H9 (cell line): ENCODE measurements at regions not wholly inside any gene's neighbourhood (a gene's known extent, or its start where the extent isn't known, plus 50 kb on each side); places are given as distances from the start of the nearest gene placed in this dataset.

Experiments
- DNase-seq: peaks from one replicate; pipeline ENCODE4 v3.0.0-alpha.2; 2017
- H2AFZ ChIP-seq: one replicate; pipeline ENCODE4 v1.6.1; 2013; ENCODE audit warnings: mild to moderate bottlenecking, low read length, control low read depth, moderate library complexity
- H2AK5ac ChIP-seq: 2 replicates; pipeline ENCODE4 v1.6.1; 2013; ENCODE audit warnings: low read length, control low read depth, mixed read lengths; ENCODE audit not compliant: insufficient read length
- H2BK120ac ChIP-seq: one replicate; pipeline ENCODE4 v1.6.1; 2013; ENCODE audit warnings: low read depth, mild to moderate bottlenecking, low read length, control low read depth, inconsistent platforms; ENCODE audit not compliant: poor library complexity, severe bottlenecking
- H2BK12ac ChIP-seq: 2 replicates; pipeline ENCODE4 v1.6.1; 2013; ENCODE audit warnings: low read length, control low read depth, mixed read lengths, low read depth; ENCODE audit not compliant: insufficient read length
- H2BK15ac ChIP-seq: 2 replicates; pipeline ENCODE4 v1.6.1; 2013; ENCODE audit warnings: low read depth, low read length, control low read depth
- H2BK20ac ChIP-seq: one replicate; pipeline ENCODE4 v1.6.1; 2013; ENCODE audit warnings: low read depth, mild to moderate bottlenecking, low read length, control low read depth, inconsistent platforms; ENCODE audit not compliant: poor library complexity, severe bottlenecking
- H2BK5ac ChIP-seq: 2 replicates; pipeline ENCODE4 v1.6.1; 2013; ENCODE audit warnings: low read length, control low read depth, mixed read lengths; ENCODE audit not compliant: insufficient read length
- H3K14ac ChIP-seq: 2 replicates; pipeline ENCODE4 v1.6.1; 2013; ENCODE audit warnings: low read length, control low read depth; ENCODE audit not compliant: insufficient read depth
- H3K18ac ChIP-seq: 2 replicates; pipeline ENCODE4 v1.6.1; 2013; ENCODE audit warnings: low read depth, mild to moderate bottlenecking, mixed read lengths, low read length, control low read depth; ENCODE audit not compliant: insufficient read length
- H3K23ac ChIP-seq: 2 replicates; pipeline ENCODE4 v1.6.1; 2013; ENCODE audit warnings: low read length, control low read depth, mixed read lengths, low read depth; ENCODE audit not compliant: insufficient read length
- H3K23me2 ChIP-seq: 2 replicates; pipeline ENCODE4 v1.6.1; 2013; ENCODE audit warnings: low read depth, mild to moderate bottlenecking, mixed read lengths, low read length, control low read depth; ENCODE audit not compliant: insufficient read length, poor library complexity, severe bottlenecking
- H3K27ac ChIP-seq: 2 replicates; pipeline ENCODE4 v1.5.1; 2013; ENCODE audit warnings: low read length, control low read depth, mixed read lengths, low read depth; ENCODE audit not compliant: insufficient read length
- H3K27me3 ChIP-seq: 2 replicates; pipeline ENCODE4 v1.6.1; 2013; ENCODE audit warnings: low read length, control low read depth, inconsistent platforms; ENCODE audit not compliant: insufficient read depth
- H3K4ac ChIP-seq: 2 replicates; pipeline ENCODE4 v1.6.1; 2013; ENCODE audit warnings: low read depth, mild to moderate bottlenecking, control low read depth, inconsistent platforms, low read length, moderate library complexity
- H3K4me1 ChIP-seq: 2 replicates; pipeline ENCODE4 v1.6.1; 2013; ENCODE audit warnings: low read length, control low read depth, inconsistent platforms; ENCODE audit not compliant: insufficient read depth
- H3K4me2 ChIP-seq: 2 replicates; pipeline ENCODE4 v1.6.1; 2013; ENCODE audit warnings: low read length, control low read depth, mixed read lengths; ENCODE audit not compliant: insufficient read length, insufficient read depth
- H3K56ac ChIP-seq: 2 replicates; pipeline ENCODE4 v1.6.1; 2013; ENCODE audit warnings: low read depth, mild to moderate bottlenecking, mixed read lengths, low read length, control low read depth; ENCODE audit not compliant: insufficient read length
- H3K79me1 ChIP-seq: 2 replicates; pipeline ENCODE4 v1.6.1; 2013; ENCODE audit warnings: low read depth, mild to moderate bottlenecking, moderate library complexity, low read length, control low read depth, inconsistent platforms; ENCODE audit not compliant: insufficient read depth, poor library complexity, severe bottlenecking
- H3K79me2 ChIP-seq: 2 replicates; pipeline ENCODE4 v1.6.1; 2013; ENCODE audit warnings: low read length, control low read depth, inconsistent platforms; ENCODE audit not compliant: insufficient read depth
- H3K9ac ChIP-seq: 2 replicates; pipeline ENCODE4 v1.6.1; 2013; ENCODE audit warnings: low read length, control low read depth, mixed read lengths; ENCODE audit not compliant: insufficient read length; ENCODE audit errors: extremely low read depth
- H3K9me3 ChIP-seq: one replicate; pipeline ENCODE4 v1.6.1; 2013; ENCODE audit warnings: low read depth, low read length, inconsistent platforms; ENCODE audit not compliant: control insufficient read depth
- H3T11ph ChIP-seq: one replicate; pipeline ENCODE4 v1.6.1; 2013; ENCODE audit warnings: mild to moderate bottlenecking, low read length, control low read depth, inconsistent platforms
- H4K20me1 ChIP-seq: one replicate; pipeline ENCODE4 v1.6.1; 2013; ENCODE audit not compliant: control insufficient read depth, insufficient read length, insufficient read depth
- H4K5ac ChIP-seq: 2 replicates; pipeline ENCODE4 v1.6.1; 2013; ENCODE audit warnings: low read depth, mild to moderate bottlenecking, mixed read lengths, low read length, control low read depth; ENCODE audit not compliant: insufficient read length
- H4K8ac ChIP-seq: replicated peaks from 2 replicates; pipeline ENCODE4 v1.6.1; 2013; ENCODE audit warnings: low read length, control low read depth, mixed read lengths, low read depth; ENCODE audit not compliant: insufficient read length
- H4K91ac ChIP-seq: 2 replicates; pipeline ENCODE4 v1.6.1; 2013; ENCODE audit warnings: low read depth, mild to moderate bottlenecking, moderate library complexity, mixed read lengths, low read length, control low read depth; ENCODE audit not compliant: insufficient read length
- H3K27ac Mint-ChIP-seq, 3 experiments: 2 replicates in 2 of 3; 3 replicates in 1 of 3; pipeline ENCODE4 v1.8.0; 2020 to 2021; ENCODE audit warnings: mixed read lengths in 3 of 3, mild to moderate bottlenecking in 1 of 3, moderate library complexity in 1 of 3
- H3K27me3 Mint-ChIP-seq: 2 replicates; pipeline ENCODE4 v1.8.0; 2021; ENCODE audit warnings: low read depth, mild to moderate bottlenecking, moderate library complexity, mixed read lengths
- H3K36me3 Mint-ChIP-seq, 3 experiments: 2 replicates in 2 of 3; 3 replicates in 1 of 3; pipeline ENCODE4 v1.8.0; 2020 to 2021; ENCODE audit warnings: low read depth in 3 of 3, mixed read lengths in 3 of 3; ENCODE audit not compliant: insufficient read depth in 1 of 3
- H3K4me1 Mint-ChIP-seq, 2 experiments: 2 replicates each; pipeline ENCODE4 v1.8.0; 2020; ENCODE audit warnings: mixed read lengths in 2 of 2
- H3K4me3 Mint-ChIP-seq, 2 experiments: 2 replicates in 1 of 2; 3 replicates in 1 of 2; pipeline ENCODE4 v1.8.0; 2020 to 2021; ENCODE audit warnings: mild to moderate bottlenecking in 2 of 2, mixed read lengths in 2 of 2, moderate library complexity in 1 of 2
- H3K9me3 Mint-ChIP-seq, 2 experiments: 2 replicates in 1 of 2; 3 replicates in 1 of 2; pipeline ENCODE4 v1.8.0; 2020; ENCODE audit warnings: mild to moderate bottlenecking in 2 of 2, mixed read lengths in 2 of 2, moderate library complexity in 1 of 2
- WGBS: extraction: QIAGEN DNeasy Blood & Tissue Kit; methylation state at CpG from one replicate; pipeline ENCODE4 v1.1.7; 2013; ENCODE audit warnings: missing lambda C conversion rate, low lambda C conversion rate, mixed read lengths; ENCODE audit not compliant: insufficient read length; ENCODE audit errors: extremely low coverage; 5-methylcytosine and 5-hydroxymethylcytosine counted together
- TF ChIP-seq, protein P1 (sequence below): fragments of 200-600 bp; sonication (generic); conservative IDR thresholded peaks from 3 replicates; pipeline ENCODE4 v1.8.0; 2021; ENCODE audit warnings: antibody characterized with exemption, mild to moderate bottlenecking

DNA sequence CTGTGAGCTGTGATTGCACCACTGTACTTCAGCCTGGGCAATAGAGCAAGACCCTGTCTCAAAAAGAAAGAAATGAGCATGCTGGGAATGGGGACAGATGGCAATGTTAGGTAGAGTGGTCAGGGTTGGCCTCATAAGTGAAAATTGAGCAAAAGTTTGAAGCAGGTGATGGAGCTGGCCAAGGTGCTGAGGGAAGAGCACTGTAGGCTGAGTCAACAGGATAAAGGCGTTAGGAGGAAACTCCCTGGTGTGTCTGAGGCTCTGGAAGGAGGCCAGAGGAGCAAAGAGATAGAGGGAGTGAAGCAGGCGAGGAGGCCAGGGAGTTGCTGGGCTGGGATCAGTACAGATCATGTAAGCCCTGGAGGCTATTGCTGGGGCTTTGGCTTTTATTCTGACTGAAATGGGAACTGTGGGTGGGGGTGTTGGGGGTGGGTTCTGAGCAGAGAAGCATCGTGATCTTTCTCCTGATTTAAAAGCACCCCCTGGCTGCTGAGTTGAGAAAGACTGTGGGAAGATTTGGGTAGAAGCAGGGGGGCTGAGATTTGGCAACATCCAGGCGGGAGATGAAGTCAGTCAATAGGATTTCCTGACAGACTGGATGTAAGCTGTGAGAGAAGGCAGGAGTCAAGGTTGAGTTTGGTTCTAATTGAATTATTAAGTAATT lies 52.5 kb upstream of the VKORC1L1 start:
- H3K9ac ChIP-seq, result no peak overlapping the region
- no peak overlapping the region for H2BK20ac ChIP-seq
- H4K5ac ChIP-seq, result no peak overlapping the region
- no peaks in the 10 kb centered on the region for H3K79me2 ChIP-seq
- H3K27me3 ChIP-seq, result no peaks in the 10 kb centered on the region
- no peak overlapping the region for H3T11ph ChIP-seq
- H4K20me1 ChIP-seq, result no peaks in the 10 kb centered on the region
- TF ChIP-seq, protein P1, sequence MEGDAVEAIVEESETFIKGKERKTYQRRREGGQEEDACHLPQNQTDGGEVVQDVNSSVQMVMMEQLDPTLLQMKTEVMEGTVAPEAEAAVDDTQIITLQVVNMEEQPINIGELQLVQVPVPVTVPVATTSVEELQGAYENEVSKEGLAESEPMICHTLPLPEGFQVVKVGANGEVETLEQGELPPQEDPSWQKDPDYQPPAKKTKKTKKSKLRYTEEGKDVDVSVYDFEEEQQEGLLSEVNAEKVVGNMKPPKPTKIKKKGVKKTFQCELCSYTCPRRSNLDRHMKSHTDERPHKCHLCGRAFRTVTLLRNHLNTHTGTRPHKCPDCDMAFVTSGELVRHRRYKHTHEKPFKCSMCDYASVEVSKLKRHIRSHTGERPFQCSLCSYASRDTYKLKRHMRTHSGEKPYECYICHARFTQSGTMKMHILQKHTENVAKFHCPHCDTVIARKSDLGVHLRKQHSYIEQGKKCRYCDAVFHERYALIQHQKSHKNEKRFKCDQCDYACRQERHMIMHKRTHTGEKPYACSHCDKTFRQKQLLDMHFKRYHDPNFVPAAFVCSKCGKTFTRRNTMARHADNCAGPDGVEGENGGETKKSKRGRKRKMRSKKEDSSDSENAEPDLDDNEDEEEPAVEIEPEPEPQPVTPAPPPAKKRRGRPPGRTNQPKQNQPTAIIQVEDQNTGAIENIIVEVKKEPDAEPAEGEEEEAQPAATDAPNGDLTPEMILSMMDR, result peak; percentile 52; the same call in 2 of the 3 replicates
- peak; percentile 48 for DNase-seq
- whole genome bisulfite sequencing, result no CpG with 5 or more reads among the region's 4 CpGs
- no peak overlapping the region for H3K18ac ChIP-seq
- no peak overlapping the region for H2BK15ac ChIP-seq
- H3K4me1 Mint-ChIP-seq, result peaks cover 4 to 6% of the 10 kb centered on the region in 2 experiments; a peak in 2 of 4 replicates
- no peaks in the 10 kb centered on the region for H3K79me1 ChIP-seq
- H2BK120ac ChIP-seq, result no peak overlapping the region
- H3K56ac ChIP-seq, result no peak overlapping the region
- H3K4me3 Mint-ChIP-seq, result no peak overlapping the region
- no peak overlapping the region for H3K27ac Mint-ChIP-seq
- H3K36me3 Mint-ChIP-seq, result no peaks in the 10 kb centered on the region
- no peak overlapping the region for H3K14ac ChIP-seq
- no peak overlapping the region for H3K27ac ChIP-seq
- H4K91ac ChIP-seq, result no peak overlapping the region
- H2AFZ ChIP-seq, result no peak overlapping the region
- no peaks in the 10 kb centered on the region for H3K9me3 Mint-ChIP-seq
- H3K4me1 ChIP-seq, result no peaks in the 10 kb centered on the region
- no peaks in the 10 kb centered on the region for H3K23me2 ChIP-seq
- no peak overlapping the region for H2BK12ac ChIP-seq
- no peak overlapping the region for H2AK5ac ChIP-seq
- no peak overlapping the region for H2BK5ac ChIP-seq
- H3K4ac ChIP-seq, result no peak overlapping the region
- H3K9me3 ChIP-seq, result no peaks in the 10 kb centered on the region
- H3K23ac ChIP-seq, result no peak overlapping the region
- H4K8ac ChIP-seq, result no peak overlapping the region
- H3K4me2 ChIP-seq, result no peak overlapping the region
- H3K27me3 Mint-ChIP-seq, result no peaks in the 10 kb centered on the region
